ENCODE measurements at regions not wholly inside any gene's neighbourhood (a gene's known extent, or its start where the extent isn't known, plus 50 kb on each side); places are given as distances from the start of the nearest gene placed in this dataset.

GRCh38 chrX:8084006-8084405 lies 87.1 kb downstream of the VCX2 start:
- H3K27ac Mint-ChIP-seq (ENCODE audit: unreplicated experiment) = no peak overlapping the region
- H3K27me3 Mint-ChIP-seq (ENCODE audit: low read depth) = no peaks in the 10 kb centered on the region
- no peak overlapping the region for H3K4me3 Mint-ChIP-seq
- H3K36me3 Mint-ChIP-seq (ENCODE audit: low read depth) = no peaks in the 10 kb centered on the region
- TF ChIP-seq, protein P1, sequence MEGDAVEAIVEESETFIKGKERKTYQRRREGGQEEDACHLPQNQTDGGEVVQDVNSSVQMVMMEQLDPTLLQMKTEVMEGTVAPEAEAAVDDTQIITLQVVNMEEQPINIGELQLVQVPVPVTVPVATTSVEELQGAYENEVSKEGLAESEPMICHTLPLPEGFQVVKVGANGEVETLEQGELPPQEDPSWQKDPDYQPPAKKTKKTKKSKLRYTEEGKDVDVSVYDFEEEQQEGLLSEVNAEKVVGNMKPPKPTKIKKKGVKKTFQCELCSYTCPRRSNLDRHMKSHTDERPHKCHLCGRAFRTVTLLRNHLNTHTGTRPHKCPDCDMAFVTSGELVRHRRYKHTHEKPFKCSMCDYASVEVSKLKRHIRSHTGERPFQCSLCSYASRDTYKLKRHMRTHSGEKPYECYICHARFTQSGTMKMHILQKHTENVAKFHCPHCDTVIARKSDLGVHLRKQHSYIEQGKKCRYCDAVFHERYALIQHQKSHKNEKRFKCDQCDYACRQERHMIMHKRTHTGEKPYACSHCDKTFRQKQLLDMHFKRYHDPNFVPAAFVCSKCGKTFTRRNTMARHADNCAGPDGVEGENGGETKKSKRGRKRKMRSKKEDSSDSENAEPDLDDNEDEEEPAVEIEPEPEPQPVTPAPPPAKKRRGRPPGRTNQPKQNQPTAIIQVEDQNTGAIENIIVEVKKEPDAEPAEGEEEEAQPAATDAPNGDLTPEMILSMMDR (conservative IDR thresholded peaks at IDR 0.05) = no peak
- H3K4me1 Mint-ChIP-seq = peaks cover 16% of the 10 kb centered on the region
- DNase-seq (ENCODE audit: low read depth, low spot score) = no peak
- H3K9me3 Mint-ChIP-seq = no peaks in the 10 kb centered on the region

- Mint-ChIP-seq H3K9me3 (no peaks in the 10 kb centered on the region), H3K4me1 (peaks cover 16% of the 10 kb centered on the region), H3K27ac (ENCODE audit: unreplicated experiment) (no peak overlapping the region)
These were observed 87.8 kb downstream of the VCX2 start for GRCh38 chrX:8083286-8083685.

GRCh38 chrX:8075636-8076035 lies 95.4 kb downstream of the VCX2 start:
- Mint-ChIP-seq H3K27ac (ENCODE audit: unreplicated experiment) (no peak overlapping the region), H3K4me1 (no peaks in the 10 kb centered on the region), H3K9me3 (peaks cover 2% of the 10 kb centered on the region), H3K27me3 (ENCODE audit: low read depth) (no peaks in the 10 kb centered on the region), H3K4me3 (no peak overlapping the region), H3K36me3 (ENCODE audit: low read depth) (peaks cover 2% of the 10 kb centered on the region)
- TF ChIP-seq, protein P1 (conservative IDR thresholded peaks at IDR 0.05) = no peak
- DNase-seq (ENCODE audit: low read depth, low spot score) = no peak

More at GRCh38 chrX:8083286-8083685, 87.8 kb downstream of the VCX2 start:
- H3K27me3 Mint-ChIP-seq (ENCODE audit: low read depth) = no peaks in the 10 kb centered on the region
- DNase-seq (ENCODE audit: low read depth, low spot score) = no peak
- TF ChIP-seq, protein P1 (conservative IDR thresholded peaks at IDR 0.05) = no peak
- H3K36me3 Mint-ChIP-seq (ENCODE audit: low read depth) = no peaks in the 10 kb centered on the region
- no peak overlapping the region for H3K4me3 Mint-ChIP-seq

GRCh38 chrX:8067754-8068462 lies 103.2 kb downstream of the VCX2 start:
- Mint-ChIP-seq H3K27me3 (ENCODE audit: low read depth) (no peaks in the 10 kb centered on the region), H3K36me3 (ENCODE audit: low read depth) (no peaks in the 10 kb centered on the region), H3K4me3 (no peak overlapping the region), H3K9me3 (peaks cover 4% of the 10 kb centered on the region), H3K27ac (ENCODE audit: unreplicated experiment) (no peak overlapping the region), H3K4me1 (peaks cover 8% of the 10 kb centered on the region)
- TF ChIP-seq, protein P1 (conservative IDR thresholded peaks at IDR 0.05) = no peak
- DNase-seq (ENCODE audit: low read depth, low spot score) = no peak

GRCh38 chrX:8052909-8053308 lies 118.2 kb downstream of the VCX2 start:
- H3K27ac Mint-ChIP-seq (ENCODE audit: unreplicated experiment) = no peak overlapping the region
- TF ChIP-seq, protein P1 (conservative IDR thresholded peaks at IDR 0.05) = no peak
- H3K36me3 Mint-ChIP-seq (ENCODE audit: low read depth) = no peaks in the 10 kb centered on the region
- H3K4me3 Mint-ChIP-seq = no peak overlapping the region
- H3K9me3 Mint-ChIP-seq = no peaks in the 10 kb centered on the region
- H3K4me1 Mint-ChIP-seq = no peaks in the 10 kb centered on the region
- no peak for DNase-seq (ENCODE audit: low read depth, low spot score)
- H3K27me3 Mint-ChIP-seq (ENCODE audit: low read depth) = no peaks in the 10 kb centered on the region
